Superior temporal gyrus (tissue), 1 donor: ENCODE measurements at regions not wholly inside any gene's neighbourhood (a gene's known extent, or its start where the extent isn't known, plus 50 kb on each side); places are given as distances from the start of the nearest gene placed in this dataset.
A peak's percentile ranks its signal among the peaks of the same experiment; 100 is the strongest.
"Not testable (repeated sequence)": the region's sequence is repeated elsewhere in the genome, so short reads cannot be mapped to it uniquely, and the experiment has no call there.

Experiments used
- DNase-seq: peaks from one replicate; pipeline ENCODE4 v3.0.0-alpha.2; 2016; ENCODE audit errors: extremely low spot score

- DNase-seq, result no peak
These were observed 613.2 kb downstream of the KCNJ18 start for GRCh38 chr17:22305356-22306071.

- not testable (repeated sequence) for DNase-seq
These were observed 618.0 kb downstream of the KCNJ18 start for GRCh38 chr17:22310292-22310691.

- peak; percentile 9 for DNase-seq
These were observed 618.7 kb downstream of the KCNJ18 start for GRCh38 chr17:22310717-22311686.

GRCh38 chr17:22321001-22321400 is 628.7 kb downstream of the KCNJ18 start:
- not testable (repeated sequence) for DNase-seq

DNA sequence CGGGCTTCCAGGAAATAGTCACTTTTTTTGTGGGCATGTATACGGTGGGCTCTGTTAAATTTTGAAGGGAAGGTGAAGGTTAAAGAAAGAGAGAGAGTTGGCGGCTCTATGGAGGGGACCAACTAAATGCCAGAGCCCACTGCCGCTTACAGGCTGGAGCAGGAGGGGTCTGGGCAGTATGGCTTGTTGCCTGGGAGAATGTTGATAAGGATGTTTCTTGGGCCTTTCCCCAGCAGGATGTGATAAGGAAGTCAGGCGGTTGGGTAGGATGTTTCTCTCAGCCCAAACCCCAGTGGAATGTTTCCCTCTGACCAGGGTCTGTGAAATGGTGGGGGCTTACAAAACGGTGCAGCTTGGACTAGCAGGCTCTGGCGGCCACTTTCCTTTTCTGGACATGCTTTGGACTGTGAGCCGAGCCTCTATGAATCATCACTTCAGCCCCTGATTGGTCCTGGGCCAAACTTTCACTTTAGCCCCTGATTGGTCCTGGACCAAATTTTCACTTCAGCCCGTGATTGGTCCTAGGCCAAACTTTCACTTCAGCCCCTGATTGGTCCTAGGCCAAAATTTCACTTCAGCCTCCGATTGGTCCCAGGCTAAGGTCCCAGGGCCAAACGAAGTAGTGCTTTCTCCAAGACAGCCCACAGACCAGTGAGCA is 630.7 kb downstream of the KCNJ18 start:
- not testable (repeated sequence) for DNase-seq

DNA sequence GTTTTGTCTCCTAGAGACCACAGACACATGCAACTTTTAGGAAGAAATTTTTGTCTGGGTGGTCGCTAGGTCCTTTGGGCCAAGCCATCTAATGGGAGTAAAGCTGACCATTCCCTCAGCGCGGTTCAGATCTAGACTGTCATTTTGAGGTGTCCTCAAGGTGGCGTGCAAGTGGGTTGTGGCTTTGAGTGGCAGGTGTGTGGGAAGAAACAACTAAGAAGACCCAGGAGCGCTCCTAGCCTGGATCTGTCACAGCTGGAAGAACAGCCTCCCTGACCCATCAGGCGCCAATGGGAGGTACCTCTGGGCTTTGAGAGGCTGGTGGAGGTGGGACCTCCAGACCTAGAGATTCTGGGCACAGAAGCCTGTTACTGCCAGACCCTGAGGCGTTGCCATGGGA is 645.1 kb downstream of the KCNJ18 start:
- DNase-seq, result no peak

DNA sequence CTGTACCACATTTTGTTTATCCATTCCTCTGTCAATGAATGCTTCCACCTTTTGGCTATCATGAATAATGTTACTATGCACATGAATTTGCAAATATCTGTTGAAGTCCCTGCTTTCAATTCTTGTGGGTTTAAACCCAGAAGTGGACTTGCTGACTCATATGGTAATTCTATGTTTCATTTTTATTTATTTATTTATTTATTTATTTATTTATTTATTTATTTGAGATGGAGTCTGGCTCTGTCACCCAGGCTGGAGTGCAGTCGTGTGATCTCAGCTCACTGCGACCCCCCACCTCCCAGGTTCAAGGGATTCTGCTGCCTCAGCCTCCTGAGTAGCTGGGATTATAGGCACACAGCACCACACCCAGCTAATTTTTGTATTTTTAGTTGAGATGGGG is 664.3 kb downstream of the KCNJ18 start:
- DNase-seq, result not testable (repeated sequence)

DNA sequence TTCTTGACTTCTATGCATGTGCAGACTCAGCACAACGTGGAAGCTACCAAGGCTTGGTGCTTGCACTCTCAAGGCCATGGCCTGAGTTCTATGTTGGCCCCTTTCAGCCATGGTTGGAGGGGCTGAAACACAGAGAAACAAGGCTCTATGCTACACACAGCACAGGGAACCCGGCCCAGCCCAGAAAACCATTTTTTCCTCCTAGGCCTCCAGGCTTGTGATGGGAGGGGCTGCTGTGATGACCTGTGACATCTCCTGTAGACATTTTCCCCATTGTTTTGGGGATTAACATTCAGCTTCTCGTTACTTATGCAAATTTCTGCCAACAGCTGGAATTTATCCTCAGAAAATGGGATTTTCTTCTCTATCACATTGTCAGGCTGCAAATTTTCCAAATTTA is 678.7 kb downstream of the KCNJ18 start:
- not testable (repeated sequence) for DNase-seq

- no peak for DNase-seq
These were observed 681.6 kb downstream of the KCNJ18 start for GRCh38 chr17:22373911-22374310.

DNA sequence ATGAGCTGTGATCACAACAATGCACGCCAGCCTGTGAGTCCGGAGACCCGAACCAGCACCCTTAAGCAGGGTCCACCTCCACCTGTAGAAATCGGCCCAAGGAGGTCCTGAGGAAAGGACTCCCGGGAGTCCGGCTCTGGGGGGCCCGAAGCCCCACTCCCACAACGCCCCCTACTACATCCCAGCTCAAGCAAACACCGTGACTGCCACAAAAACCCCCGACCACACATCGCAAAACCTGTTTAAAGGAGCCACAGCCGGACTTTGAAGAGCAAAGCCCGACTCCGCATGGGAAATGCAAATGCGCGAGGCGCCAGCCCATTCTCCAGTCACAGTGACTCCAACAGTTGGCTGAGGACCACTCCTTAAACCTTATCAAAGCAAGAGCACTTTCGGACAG is 682.4 kb downstream of the KCNJ18 start:
- no peak for DNase-seq

GRCh38 chr17:22376747-22377146 is 684.4 kb downstream of the KCNJ18 start:
- not testable (repeated sequence) for DNase-seq

DNA sequence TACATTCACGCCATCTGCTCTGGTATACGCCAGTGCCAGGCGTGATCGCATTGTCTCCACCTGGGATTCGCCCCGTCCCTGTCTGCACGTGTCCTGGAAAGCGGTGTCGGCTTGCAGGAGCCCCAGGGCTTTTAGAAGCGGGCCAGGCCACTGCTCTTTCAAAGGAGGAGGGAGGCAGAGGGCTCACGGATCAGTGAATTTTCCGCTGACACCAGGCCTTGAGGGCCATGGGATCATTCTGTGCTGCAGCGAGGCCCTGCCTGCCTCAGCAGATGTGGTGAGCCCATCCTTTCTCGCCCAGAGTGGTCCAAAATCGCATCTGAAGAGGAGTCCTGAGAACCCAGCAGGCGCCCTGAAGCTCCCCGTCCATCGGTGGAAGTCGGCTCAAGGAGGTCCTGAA is 686.4 kb downstream of the KCNJ18 start:
- DNase-seq, result not testable (repeated sequence)

DNA sequence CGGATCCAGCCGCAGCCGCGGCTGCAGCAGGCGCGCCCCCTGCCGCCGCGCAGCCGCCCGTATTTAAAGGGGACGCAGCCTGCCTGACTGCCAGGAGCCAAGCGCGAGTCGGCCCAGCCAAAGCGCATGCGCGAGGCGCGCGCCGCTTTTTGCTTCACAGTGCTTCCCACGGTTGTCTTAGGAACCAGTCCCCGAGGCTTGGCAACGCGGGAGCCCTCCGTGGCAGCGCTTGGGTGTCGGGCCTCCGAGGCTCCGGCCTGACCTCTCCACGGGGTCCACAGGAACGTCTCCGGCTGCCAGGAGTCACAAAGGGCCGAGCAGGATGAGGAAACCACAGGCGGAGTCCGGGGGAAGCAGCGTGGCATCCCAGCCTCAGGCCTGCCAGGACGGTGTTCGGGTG is 689.3 kb downstream of the KCNJ18 start:
- not testable (repeated sequence) for DNase-seq

DNA sequence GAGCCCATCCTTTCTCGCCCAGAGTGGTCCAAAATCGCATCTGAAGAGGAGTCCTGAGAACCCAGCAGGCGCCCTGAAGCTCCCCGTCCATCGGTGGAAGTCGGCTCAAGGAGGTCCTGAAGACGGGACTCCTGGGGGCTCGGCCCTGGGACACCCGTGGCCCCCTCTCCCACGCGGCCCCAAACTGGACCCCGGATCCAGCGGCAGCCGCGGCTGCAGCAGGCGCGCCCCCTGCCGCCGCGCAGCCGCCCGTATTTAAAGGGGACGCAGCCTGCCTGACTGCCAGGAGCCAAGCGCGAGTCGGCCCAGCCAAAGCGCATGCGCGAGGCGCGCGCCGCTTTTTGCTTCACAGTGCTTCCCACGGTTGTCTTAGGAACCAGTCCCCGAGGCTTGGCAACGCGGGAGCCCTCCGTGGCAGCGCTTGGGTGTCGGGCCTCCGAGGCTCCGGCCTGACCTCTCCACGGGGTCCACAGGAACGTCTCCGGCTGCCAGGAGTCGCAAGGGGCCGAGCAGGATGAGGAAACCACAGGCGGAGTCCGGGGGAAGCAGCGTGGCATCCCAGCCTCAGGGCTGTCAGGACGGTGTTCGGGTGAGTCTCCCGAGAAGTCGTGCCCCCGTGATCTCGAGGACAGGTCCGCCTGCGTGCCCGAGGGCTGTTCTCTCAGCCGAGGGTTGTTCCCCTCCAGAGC is 691.6 kb downstream of the KCNJ18 start:
- DNase-seq, result not testable (repeated sequence)

DNA sequence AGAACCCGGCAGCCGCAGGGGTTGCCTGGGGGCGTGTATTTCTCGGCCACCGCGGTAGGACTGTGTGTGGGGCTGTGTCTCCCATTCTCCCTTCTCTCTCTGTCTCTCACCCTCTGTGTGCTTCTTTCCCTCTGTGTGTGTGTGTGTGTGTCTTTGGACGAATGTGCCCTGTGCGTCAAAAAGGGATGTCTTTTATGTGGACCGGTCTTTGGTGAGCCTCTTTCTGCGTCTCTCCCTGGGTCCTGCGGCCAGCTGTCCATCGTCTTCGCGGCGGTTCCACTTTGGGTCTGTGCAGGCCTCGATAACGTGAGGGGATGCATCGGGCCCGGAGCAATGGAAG is 692.1 kb downstream of the KCNJ18 start:
- not testable (repeated sequence) for DNase-seq

DNA sequence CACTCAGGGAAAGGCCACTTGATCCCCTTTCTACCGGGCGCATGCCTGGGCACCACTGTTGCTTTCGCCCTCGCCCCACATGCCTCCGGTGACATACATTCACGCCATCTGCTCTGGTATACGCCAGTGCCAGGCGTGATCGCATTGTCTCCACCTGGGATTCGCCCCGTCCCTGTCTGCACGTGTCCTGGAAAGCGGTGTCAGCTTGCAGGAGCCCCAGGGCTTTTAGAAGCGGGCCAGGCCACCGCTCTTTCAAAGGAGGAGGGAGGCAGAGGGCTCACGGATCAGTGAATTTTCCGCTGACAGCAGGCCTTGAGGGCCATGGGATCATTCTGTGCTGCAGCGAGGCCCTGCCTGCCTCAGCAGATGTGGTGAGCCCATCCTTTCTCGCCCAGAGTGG is 706.1 kb downstream of the KCNJ18 start:
- not testable (repeated sequence) for DNase-seq

DNA sequence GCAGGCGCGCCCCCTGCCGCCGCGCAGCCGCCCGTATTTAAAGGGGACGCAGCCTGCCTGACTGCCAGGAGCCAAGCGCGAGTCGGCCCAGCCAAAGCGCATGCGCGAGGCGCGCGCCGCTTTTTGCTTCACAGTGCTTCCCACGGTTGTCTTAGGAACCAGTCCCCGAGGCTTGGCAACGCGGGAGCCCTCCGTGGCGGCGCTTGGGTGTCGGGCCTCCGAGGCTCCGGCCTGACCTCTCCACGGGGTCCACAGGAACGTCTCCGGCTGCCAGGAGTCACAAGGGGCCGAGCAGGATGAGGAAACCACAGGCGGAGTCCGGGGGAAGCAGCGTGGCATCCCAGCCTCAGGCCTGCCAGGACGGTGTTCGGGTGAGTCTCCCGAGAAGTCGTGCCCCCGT is 706.7 kb downstream of the KCNJ18 start:
- DNase-seq, result not testable (repeated sequence)

DNA sequence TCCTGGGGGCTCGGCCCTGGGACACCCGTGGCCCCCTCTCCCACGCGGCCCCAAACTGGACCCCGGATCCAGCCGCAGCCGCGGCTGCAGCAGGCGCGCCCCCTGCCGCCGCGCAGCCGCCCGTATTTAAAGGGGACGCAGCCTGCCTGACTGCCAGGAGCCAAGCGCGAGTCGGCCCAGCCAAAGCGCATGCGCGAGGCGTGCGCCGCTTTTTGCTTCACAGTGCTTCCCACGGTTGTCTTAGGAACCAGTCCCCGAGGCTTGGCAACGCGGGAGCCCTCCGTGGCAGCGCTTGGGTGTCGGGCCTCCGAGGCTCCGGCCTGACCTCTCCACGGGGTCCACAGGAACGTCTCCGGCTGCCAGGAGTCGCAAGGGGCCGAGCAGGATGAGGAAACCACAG is 712.8 kb downstream of the KCNJ18 start:
- DNase-seq, result not testable (repeated sequence)

GRCh38 chr17:22409160-22409751 is 716.9 kb downstream of the KCNJ18 start:
- DNase-seq, result no peak

DNA sequence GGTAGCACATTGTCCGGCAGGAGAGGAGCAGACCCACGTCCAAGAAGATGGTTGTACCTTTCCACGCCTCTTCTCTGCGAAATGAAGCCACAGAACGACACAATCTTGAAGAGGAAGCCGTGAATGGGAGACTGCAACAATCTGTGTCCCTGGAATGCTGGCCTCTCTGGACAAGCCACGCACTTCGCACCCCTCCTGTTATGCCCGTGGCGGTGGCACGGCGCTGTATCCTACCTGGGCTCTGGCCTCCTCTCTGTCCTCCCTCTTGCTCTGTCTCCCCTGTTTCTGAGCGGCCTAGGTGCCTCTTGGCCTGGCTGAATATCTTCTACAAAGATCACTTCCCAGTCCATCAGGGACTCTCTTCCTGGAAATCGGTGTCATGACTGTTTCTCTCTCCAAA is 717.8 kb downstream of the KCNJ18 start:
- DNase-seq, result no peak

GRCh38 chr17:22411185-22411784 is 719.0 kb downstream of the KCNJ18 start:
- no peak for DNase-seq
